ENCODE measurements at regions not wholly inside any gene's neighbourhood (a gene's known extent, or its start where the extent isn't known, plus 50 kb on each side); places are given as distances from the start of the nearest gene placed in this dataset.
"Not testable (repeated sequence)": the region's sequence is repeated elsewhere in the genome, so short reads cannot be mapped to it uniquely, and the experiment has no call there.

DNA sequence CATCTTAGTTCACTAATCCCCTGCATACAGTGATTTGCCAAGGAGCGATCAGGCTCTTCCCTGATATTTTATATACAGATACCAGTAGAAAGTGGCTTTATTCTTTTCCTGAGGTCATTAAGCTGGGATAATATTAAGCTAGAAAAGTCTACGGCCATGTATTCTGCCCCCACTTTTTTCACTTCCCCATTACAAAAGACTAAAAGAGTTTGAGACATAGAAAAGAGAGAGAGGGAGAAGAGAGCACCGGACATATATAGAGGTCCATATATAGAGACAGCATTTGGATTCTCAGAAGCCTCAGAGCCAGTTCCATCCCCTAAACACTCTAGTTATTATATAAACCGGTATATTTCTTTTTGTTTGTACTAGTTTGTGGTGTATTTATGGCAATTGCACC is 166.5 kb upstream of the ANKFN1 start:
- DNase-seq (no peak), ATAC-seq (replicated peaks in 1 of 4) (no peak)
- H3K36me3 ChIP-seq (ENCODE audit: control insufficient read depth in 2 of 2, extremely low read depth in 1 of 2, insufficient read depth in 1 of 2, low read length in 1 of 2), result no peaks in the 10 kb centered on the region
- H3K27me3 ChIP-seq (replicated peaks in 1 of 2; ENCODE audit: control insufficient read depth in 2 of 2, extremely low read depth in 1 of 2, insufficient read depth in 2 of 2, low read length in 1 of 2), result no peaks in the 10 kb centered on the region
- CTCF ChIA-PET, result no interaction called here
- peaks cover 0 to 17% of the 10 kb centered on the region in 2 donors for H3K27me3 Mint-ChIP-seq
- no CpG with 5 or more reads among the region's 4 CpGs for WGBS (ENCODE audit: insufficient coverage)
- no peaks in the 10 kb centered on the region for H3K4me1 ChIP-seq (ENCODE audit: control insufficient read depth in 1 of 2, extremely low read depth in 1 of 2, insufficient read depth in 2 of 2, low read length in 2 of 2)
- POLR2A ChIA-PET, result no interaction called here
- H3K9me3 Mint-ChIP-seq, result peaks cover 0 to 3% (median 1%) of the 10 kb centered on the region in 3 donors
- H3K27ac Mint-ChIP-seq, result no peak overlapping the region
- H3K4me3 Mint-ChIP-seq, result no peak overlapping the region
- no peaks in the 10 kb centered on the region for H3K4me1 Mint-ChIP-seq
- H3K36me3 Mint-ChIP-seq, result no peaks in the 10 kb centered on the region
- no peak overlapping the region for H3K27ac ChIP-seq (ENCODE audit: low read length)
- no peaks in the 10 kb centered on the region for H3K9me3 ChIP-seq
- H3K4me3 ChIP-seq (ENCODE audit: control insufficient read depth in 1 of 2, extremely low read depth in 1 of 2, low read length in 1 of 2), result no peak overlapping the region

GRCh38 chr17:55988861-55989260 is 164.4 kb upstream of the ANKFN1 start:
- H3K27ac ChIP-seq (ENCODE audit: low read length), result no peak overlapping the region
- H3K27me3 ChIP-seq (replicated peaks in 1 of 2; ENCODE audit: control insufficient read depth in 2 of 2, extremely low read depth in 1 of 2, insufficient read depth in 2 of 2, low read length in 1 of 2), result peaks cover 0 to 4% of the 10 kb centered on the region in 2 experiments
- ChIA-PET POLR2A (no interaction called here), CTCF (no interaction called here)
- no peaks in the 10 kb centered on the region for H3K9me3 ChIP-seq
- H3K4me1 ChIP-seq (ENCODE audit: control insufficient read depth in 1 of 2, extremely low read depth in 1 of 2, insufficient read depth in 2 of 2, low read length in 2 of 2), result no peaks in the 10 kb centered on the region
- Mint-ChIP-seq H3K27ac (no peak overlapping the region), H3K36me3 (no peaks in the 10 kb centered on the region), H3K27me3 (peaks cover 0 to 17% of the 10 kb centered on the region in 2 donors), H3K4me1 (no peaks in the 10 kb centered on the region), H3K9me3 (peaks cover 2 to 9% (median 9%) of the 10 kb centered on the region in 3 donors), H3K4me3 (no peak overlapping the region)
- no peak for DNase-seq
- no peak for ATAC-seq (replicated peaks in 1 of 4)
- H3K4me3 ChIP-seq (ENCODE audit: control insufficient read depth in 1 of 2, extremely low read depth in 1 of 2, low read length in 1 of 2), result no peak overlapping the region
- no peaks in the 10 kb centered on the region for H3K36me3 ChIP-seq (ENCODE audit: control insufficient read depth in 2 of 2, extremely low read depth in 1 of 2, insufficient read depth in 1 of 2, low read length in 1 of 2)
- WGBS (ENCODE audit: insufficient coverage), result no CpG with 5 or more reads among the region's 3 CpGs

DNA sequence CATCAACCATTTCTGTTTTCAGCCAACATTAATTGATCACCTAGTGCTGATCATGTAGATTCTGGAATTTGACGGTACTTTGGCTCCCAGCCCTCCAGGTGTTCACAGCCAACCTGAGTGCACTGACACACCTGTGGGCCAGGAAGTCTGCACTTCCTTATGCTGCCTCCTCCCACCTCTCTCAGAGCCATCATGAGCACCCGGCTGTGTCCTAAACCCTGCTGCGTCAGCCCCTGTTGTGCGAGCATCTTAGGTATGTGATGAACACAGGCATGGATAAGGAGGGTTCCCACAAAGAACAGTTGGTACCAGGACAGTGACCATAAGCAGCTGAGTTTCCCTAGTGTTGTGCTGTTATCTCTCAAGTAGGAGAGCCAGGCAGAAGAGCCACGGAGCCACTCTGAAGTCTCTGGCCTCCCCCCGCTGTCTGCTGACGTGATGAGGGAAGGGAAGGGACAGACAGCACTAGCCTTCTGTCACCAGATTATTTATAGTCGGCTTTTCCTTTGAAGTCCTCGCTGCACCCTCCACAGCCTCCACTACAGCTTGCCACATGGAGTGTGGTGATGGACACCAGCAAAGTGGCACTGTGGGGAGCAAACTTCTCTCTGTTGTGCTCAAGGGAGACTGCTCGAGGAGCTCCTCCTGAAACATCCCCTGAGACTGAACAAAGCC is 162.8 kb upstream of the ANKFN1 start:
- Histone ChIP-seq H3K4me1 (ENCODE audit: control insufficient read depth in 1 of 2, extremely low read depth in 1 of 2, insufficient read depth in 2 of 2, low read length in 2 of 2) (no peaks in the 10 kb centered on the region), H3K4me3 (ENCODE audit: control insufficient read depth in 1 of 2, extremely low read depth in 1 of 2, low read length in 1 of 2) (no peak overlapping the region), H3K9me3 (no peaks in the 10 kb centered on the region), H3K27ac (ENCODE audit: low read length) (no peak overlapping the region), H3K27me3 (replicated peaks in 1 of 2; ENCODE audit: control insufficient read depth in 2 of 2, extremely low read depth in 1 of 2, insufficient read depth in 2 of 2, low read length in 1 of 2) (peaks cover 0 to 4% of the 10 kb centered on the region in 2 experiments), H3K36me3 (ENCODE audit: control insufficient read depth in 2 of 2, extremely low read depth in 1 of 2, insufficient read depth in 1 of 2, low read length in 1 of 2) (no peaks in the 10 kb centered on the region)
- ChIA-PET POLR2A (no interaction called here), CTCF (interaction anchor here in 1 of 2 donors (0.6 kb wide), 1 partner anchor 1232 kb away, joined by 3 read pairs; no protein-coding TSS in a partner anchor)
- Mint-ChIP-seq H3K4me1 (no peaks in the 10 kb centered on the region), H3K27me3 (peaks cover 0 to 15% of the 10 kb centered on the region in 2 donors), H3K27ac (no peak overlapping the region), H3K9me3 (peaks cover 2 to 15% (median 11%) of the 10 kb centered on the region in 3 donors), H3K36me3 (no peaks in the 10 kb centered on the region), H3K4me3 (no peak overlapping the region)
- no peak for ATAC-seq (replicated peaks in 1 of 4)
- DNase-seq, result no peak
- WGBS (ENCODE audit: insufficient coverage), result 56% methylated on average over 1 of the region's 10 CpGs

DNA sequence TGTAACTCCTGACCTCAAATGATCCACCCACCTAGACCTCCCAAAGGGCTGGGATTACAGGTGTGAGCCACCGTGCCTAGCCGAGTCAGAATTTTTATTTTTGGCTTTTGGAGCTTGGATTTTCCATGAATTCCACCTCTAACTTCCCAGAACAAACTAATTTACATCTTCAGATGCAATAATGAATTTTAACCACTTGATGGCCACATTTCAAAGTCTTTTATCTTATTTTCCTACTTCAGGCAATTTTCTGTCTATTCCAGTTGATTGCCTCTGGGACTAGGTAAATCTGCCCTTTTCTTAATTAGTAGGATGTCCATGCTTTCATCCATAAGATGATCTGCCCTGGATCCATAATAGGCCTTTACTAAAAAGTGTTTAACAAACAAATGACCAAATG is 156.4 kb upstream of the ANKFN1 start:
- H3K9me3 ChIP-seq, result no peaks in the 10 kb centered on the region
- Mint-ChIP-seq H3K27me3 (peaks cover 0 to 3% of the 10 kb centered on the region in 2 donors), H3K9me3 (peaks cover 7 to 17% (median 10%) of the 10 kb centered on the region in 3 donors), H3K4me1 (peaks cover 0 to 7% (median 0%) of the 10 kb centered on the region in 3 donors), H3K36me3 (no peaks in the 10 kb centered on the region), H3K27ac (no peak overlapping the region), H3K4me3 (no peak overlapping the region)
- H3K27ac ChIP-seq (ENCODE audit: low read length), result no peak overlapping the region
- H3K4me1 ChIP-seq (ENCODE audit: control insufficient read depth in 1 of 2, extremely low read depth in 1 of 2, insufficient read depth in 2 of 2, low read length in 2 of 2), result peaks cover 0 to 2% of the 10 kb centered on the region in 2 experiments
- WGBS (ENCODE audit: insufficient coverage), result no CpG with 5 or more reads among the region's 2 CpGs
- ChIA-PET CTCF (no interaction called here), POLR2A (no interaction called here)
- H3K27me3 ChIP-seq (replicated peaks in 1 of 2; ENCODE audit: control insufficient read depth in 2 of 2, extremely low read depth in 1 of 2, insufficient read depth in 2 of 2, low read length in 1 of 2), result peaks cover 0 to 4% of the 10 kb centered on the region in 2 experiments
- no peaks in the 10 kb centered on the region for H3K36me3 ChIP-seq (ENCODE audit: control insufficient read depth in 2 of 2, extremely low read depth in 1 of 2, insufficient read depth in 1 of 2, low read length in 1 of 2)
- H3K4me3 ChIP-seq (ENCODE audit: control insufficient read depth in 1 of 2, extremely low read depth in 1 of 2, low read length in 1 of 2), result no peak overlapping the region
- ATAC-seq (replicated peaks in 1 of 4) (no peak), DNase-seq (no peak)

DNA sequence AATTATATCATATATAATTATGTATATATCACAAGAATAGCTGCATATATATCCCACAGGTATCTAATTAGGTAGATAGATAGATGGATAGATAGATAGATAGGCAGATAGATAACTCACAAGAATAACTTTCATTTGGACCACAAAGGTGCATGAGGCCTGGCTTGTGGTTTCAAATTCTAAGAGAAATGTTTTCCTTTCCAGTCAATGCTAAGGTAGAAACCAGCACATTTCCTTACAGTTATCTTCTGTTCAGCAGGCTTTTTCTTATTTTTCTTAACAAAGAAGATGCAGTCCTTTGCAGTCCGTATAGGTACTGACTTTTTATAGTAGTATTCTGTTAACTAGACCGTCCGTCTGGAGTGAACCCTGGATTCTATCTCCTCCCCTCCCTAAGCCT is 152.9 kb upstream of the ANKFN1 start:
- Histone ChIP-seq H3K9me3 (no peaks in the 10 kb centered on the region), H3K4me3 (ENCODE audit: control insufficient read depth in 1 of 2, extremely low read depth in 1 of 2, low read length in 1 of 2) (no peak overlapping the region), H3K27me3 (replicated peaks in 1 of 2; ENCODE audit: control insufficient read depth in 2 of 2, extremely low read depth in 1 of 2, insufficient read depth in 2 of 2, low read length in 1 of 2) (no peaks in the 10 kb centered on the region), H3K4me1 (ENCODE audit: control insufficient read depth in 1 of 2, extremely low read depth in 1 of 2, insufficient read depth in 2 of 2, low read length in 2 of 2) (peaks cover 0 to 2% of the 10 kb centered on the region in 2 experiments), H3K27ac (ENCODE audit: low read length) (no peak overlapping the region), H3K36me3 (ENCODE audit: control insufficient read depth in 2 of 2, extremely low read depth in 1 of 2, insufficient read depth in 1 of 2, low read length in 1 of 2) (no peaks in the 10 kb centered on the region)
- WGBS (ENCODE audit: insufficient coverage), result 57% methylated on average over 3 of the region's 3 CpGs
- Mint-ChIP-seq H3K9me3 (peaks cover 0 to 5% (median 3%) of the 10 kb centered on the region in 3 donors), H3K27ac (peak overlapping the region in 1 of 2 donors; percentile 6), H3K4me1 (peaks cover 0 to 20% (median 0%) of the 10 kb centered on the region in 3 donors), H3K36me3 (no peaks in the 10 kb centered on the region), H3K4me3 (no peak overlapping the region), H3K27me3 (peaks cover 2 to 3% of the 10 kb centered on the region in 2 donors)
- no peak for DNase-seq
- no peak for ATAC-seq (replicated peaks in 1 of 4)
- CTCF ChIA-PET, result no interaction called here
- POLR2A ChIA-PET, result no interaction called here

DNA sequence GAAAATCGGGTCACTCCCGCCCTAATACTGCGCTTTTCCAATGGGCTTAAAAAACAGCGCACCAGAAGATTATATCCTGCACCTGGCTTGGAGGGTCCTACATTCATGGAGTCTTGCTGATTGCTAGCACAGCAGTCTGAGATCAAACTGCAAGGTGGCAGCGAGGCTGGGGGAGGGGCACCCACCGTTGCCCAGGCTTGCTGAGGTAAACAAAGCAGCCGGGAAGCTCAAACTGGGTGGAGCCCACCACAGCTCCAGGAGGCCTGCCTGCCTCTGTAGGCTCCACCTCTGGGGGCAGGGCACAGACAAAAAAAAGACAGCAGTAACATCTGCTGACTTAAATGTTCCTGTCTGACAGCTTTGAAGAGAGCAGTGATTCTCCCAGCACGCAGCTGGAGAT is 150.6 kb upstream of the ANKFN1 start:
- H3K36me3 Mint-ChIP-seq; H3K27ac Mint-ChIP-seq; H3K9me3 ChIP-seq; H3K27ac ChIP-seq (ENCODE audit: low read length); H3K9me3 Mint-ChIP-seq; CTCF ChIA-PET; H3K4me3 ChIP-seq (ENCODE audit: control insufficient read depth in 1 of 2, extremely low read depth in 1 of 2, low read length in 1 of 2); H3K36me3 ChIP-seq (ENCODE audit: control insufficient read depth in 2 of 2, extremely low read depth in 1 of 2, insufficient read depth in 1 of 2, low read length in 1 of 2); H3K27me3 Mint-ChIP-seq; H3K27me3 ChIP-seq (replicated peaks in 1 of 2; ENCODE audit: control insufficient read depth in 2 of 2, extremely low read depth in 1 of 2, insufficient read depth in 2 of 2, low read length in 1 of 2); H3K4me1 ChIP-seq (ENCODE audit: control insufficient read depth in 1 of 2, extremely low read depth in 1 of 2, insufficient read depth in 2 of 2, low read length in 2 of 2); POLR2A ChIA-PET; ATAC-seq (replicated peaks in 1 of 4): not testable (repeated sequence)
- peak in 14 of 35 experiments; percentile 3 to 65 (median 34) for DNase-seq
- 68% methylated on average over 7 of the region's 8 CpGs for WGBS (ENCODE audit: insufficient coverage)
- peaks cover 0 to 20% (median 0%) of the 10 kb centered on the region in 3 donors for H3K4me1 Mint-ChIP-seq
- peak overlapping the region in 1 of 3 donors; percentile 49 for H3K4me3 Mint-ChIP-seq
